K562 (cell line): ENCODE measurements at regions not wholly inside any gene's neighbourhood (a gene's known extent, or its start where the extent isn't known, plus 50 kb on each side); places are given as distances from the start of the nearest gene placed in this dataset.

Source experiments
- ATAC-seq: fragments of 200-7000 bp; cut with Tn5 transposase; 3 replicates; pipeline ENCODE4 v1.9.1; 2020; ENCODE audit warnings: moderate library complexity
- BruUV-seq: library from RNA; stranded (reverse); fragments of 400-500 nt; replicated peaks from 2 replicates; lab custom pipeline; 2021; lab: Mats Ljungman, UMichigan
- CTCF ChIA-PET: fragments of 300-600 bp; formaldehyde crosslinking; extraction: SDS; loops from one replicate; lab custom pipeline; 2021; ENCODE audit warnings: low intra/inter-chr PET ratio; lab: Yijun Ruan, JAX
- POLR2A ChIA-PET: fragments of 300-600, 350-650 bp; sonication (Branson Sonifier 250); formaldehyde crosslinking; extraction: SDS; loops from one replicate; lab custom pipeline; 2021; ENCODE audit warnings: antibody characterized with exemption, inconsistent platforms; lab: Yijun Ruan, JAX
- DNase-seq, 4 experiments: peaks; one replicate each; pipeline versions ENCODE4 v3.0.0 to v3.0.0-alpha.2; 2011 to 2018; ENCODE audit warnings: low spot score in 3 of 4, mixed read lengths in 3 of 4; ENCODE audit errors: extremely low read depth in 1 of 4
- FAIRE-seq: peaks from 2 replicates; lab custom pipeline; 2011; peaks lifted over from hg19 to GRCh38; lab: Jason Lieb, UNC
- H2AFZ ChIP-seq: 2 replicates; pipeline ENCODE4 v1.6.0; 2011; ENCODE audit warnings: low read depth, low read length, control low read depth, inconsistent platforms
- H3K27ac ChIP-seq: fragments of 200-600 bp; 3 replicates; pipeline ENCODE4 v1.8.0; 2011; ENCODE audit warnings: low read depth, mild to moderate bottlenecking, control low read depth, inconsistent platforms, low read length, moderate library complexity, mixed read lengths; ENCODE audit errors: extremely low read depth
- H3K27me3 ChIP-seq, 2 experiments: fragments of 300-600 bp in 1 of 2; 2 replicates in 1 of 2; 3 replicates in 1 of 2; pipeline versions ENCODE4 v1.6.0 to v1.8.0; 2011; ENCODE audit warnings: inconsistent platforms in 2 of 2, low read length in 2 of 2, mild to moderate bottlenecking in 1 of 2, mixed read lengths in 1 of 2, moderate library complexity in 1 of 2; ENCODE audit not compliant: control insufficient read depth in 2 of 2, insufficient read depth in 2 of 2
- H3K36me3 ChIP-seq: fragments of 300-600 bp; 3 replicates; pipeline ENCODE4 v1.8.0; 2011; ENCODE audit warnings: mild to moderate bottlenecking, low read length, inconsistent platforms; ENCODE audit not compliant: control insufficient read depth, insufficient read depth
- H3K4me1 ChIP-seq, 2 experiments: fragments of 200-600 bp in 1 of 2; replicated peaks in 1 of 2; 2 replicates in 1 of 2; 3 replicates in 1 of 2; pipeline versions ENCODE4 v1.5.1 to v1.8.0; 2011; ENCODE audit warnings: inconsistent platforms in 2 of 2, low read length in 2 of 2, mild to moderate bottlenecking in 1 of 2, mixed read lengths in 1 of 2, moderate library complexity in 1 of 2; ENCODE audit not compliant: control insufficient read depth in 2 of 2, insufficient read depth in 2 of 2
- H3K4me2 ChIP-seq: 2 replicates; pipeline ENCODE4 v1.6.1; 2011; ENCODE audit warnings: low read length, control low read depth, inconsistent platforms, mixed read lengths; ENCODE audit not compliant: insufficient read depth
- H3K4me3 ChIP-seq: fragments of 200-600 bp; sonication (generic), shearing (Covaris generic); 2 replicates; pipeline ENCODE4 v1.5.1; 2016; ENCODE audit warnings: control low read depth, inconsistent platforms
- H3K79me2 ChIP-seq: fragments of 200-600 bp; 3 replicates; pipeline ENCODE4 v1.8.0; 2011; ENCODE audit warnings: low read length, inconsistent platforms; ENCODE audit not compliant: control insufficient read depth, insufficient read depth
- H3K9ac ChIP-seq, 2 experiments: 2 replicates each; pipeline versions ENCODE4 v1.6.0 to v1.6.1; 2011; ENCODE audit warnings: low read depth in 2 of 2, low read length in 2 of 2, control low read depth in 1 of 2, inconsistent platforms in 1 of 2, mild to moderate bottlenecking in 1 of 2, mixed read lengths in 1 of 2; ENCODE audit not compliant: insufficient read depth in 1 of 2
- H3K9me1 ChIP-seq: one replicate; pipeline ENCODE4 v1.6.0; 2011; ENCODE audit warnings: inconsistent platforms, mild to moderate bottlenecking, low read length, moderate library complexity; ENCODE audit not compliant: control insufficient read depth, insufficient read depth
- H3K9me3 ChIP-seq: replicated peaks from 2 replicates; pipeline ENCODE4 v1.5.1; 2011; ENCODE audit warnings: low read depth, low read length, inconsistent platforms; ENCODE audit not compliant: control insufficient read depth, insufficient read depth
- H4K20me1 ChIP-seq: replicated peaks from 2 replicates; pipeline ENCODE4 v1.6.1; 2011; ENCODE audit warnings: low read length, inconsistent platforms, mixed read lengths; ENCODE audit not compliant: control insufficient read depth, insufficient read depth
- CHCHD3 ChIP-seq: fragments of 250-450 bp; sonication (Bioruptor Pico); IDR thresholded peaks from 2 replicates; pipeline ENCODE4 v2.1.2; 2022; ENCODE audit warnings: mild to moderate bottlenecking
- ERF ChIP-seq: fragments of 450-650 bp; formaldehyde crosslinking; IDR thresholded peaks from 2 replicates; pipeline ENCODE4 v1.4.0; 2020; ENCODE audit warnings: mild to moderate bottlenecking, mixed read lengths
- MAFK ChIP-seq: IDR thresholded peaks from 2 replicates; pipeline ENCODE4 v1.6.1; 2011; ENCODE audit warnings: low read length, improper control_type of control experiment
- RBM15 ChIP-seq: fragments of 200-400 bp; formaldehyde crosslinking; IDR thresholded peaks from 2 replicates; pipeline ENCODE4 v1.6.1; 2018; ENCODE audit warnings: mild to moderate bottlenecking, low read length, moderate library complexity; ENCODE audit not compliant: insufficient read depth
- SRF ChIP-seq, 2 experiments: fragments of 250-450, 450-650 bp in 1 of 2; sonication (Bioruptor Pico) in 1 of 2; sonication (generic) in 1 of 2; formaldehyde crosslinking; IDR thresholded peaks; 2 replicates each; pipeline versions ENCODE4 v1.5.0 to v1.5.1; 2020 to 2022; ENCODE audit warnings: mild to moderate bottlenecking in 1 of 2, missing genetic modification reagents in 1 of 2
- STAG1 ChIP-seq: sonication (generic); formaldehyde crosslinking; IDR thresholded peaks from 2 replicates; pipeline ENCODE4 v1.5.0; 2020; ENCODE audit warnings: missing genetic modification reagents, borderline replicate concordance
- ZNF12 ChIP-seq: sonication (generic); formaldehyde crosslinking; IDR thresholded peaks from 2 replicates; pipeline ENCODE4 v1.4.0; 2020; ENCODE audit warnings: mild to moderate bottlenecking, missing genetic modification reagents
- ZNF79 ChIP-seq: fragments of 250-450 bp; sonication (Bioruptor Pico); IDR thresholded peaks from 2 replicates; pipeline ENCODE4 v1.4.0; 2020; ENCODE audit warnings: low read depth, mild to moderate bottlenecking, moderate library complexity
- WGBS: fragments of 100-300 bp; shearing (Covaris generic); methylation state at CpG from one replicate; pipeline ENCODE4 v1.1.6; 2016; ENCODE audit warnings: low coverage, mixed read lengths; ENCODE audit not compliant: insufficient coverage; ENCODE audit errors: missing lambda C conversion rate; 5-methylcytosine and 5-hydroxymethylcytosine counted together
- in situ Hi-C: fragments of 300-500 bp; cut with MboI; formaldehyde crosslinking; loops from 4 replicates; pipeline ENCODE4 v1.15.0; 2018; ENCODE audit warnings: inconsistent platforms, mixed read lengths
- intact Hi-C: fragments of 100-400 bp; cut with micrococcal nuclease; formaldehyde crosslinking; loops from 2 replicates; pipeline ENCODE4 v1.14.2; 2022

- Histone ChIP-seq H4K20me1 (no peaks in the 10 kb centered on the region), H3K4me1 (peaks cover 0 to 9% of the 10 kb centered on the region in 2 experiments; a peak in 3 of 5 replicates), H3K4me3 (no peak overlapping the region), H3K9me3 (no peaks in the 10 kb centered on the region), H3K9ac (no peak overlapping the region), H3K27me3 (no peaks in the 10 kb centered on the region), H2AFZ (no peak overlapping the region), H3K36me3 (no peaks in the 10 kb centered on the region), H3K4me2 (no peak overlapping the region), H3K79me2 (no peaks in the 10 kb centered on the region), H3K9me1 (no peaks in the 10 kb centered on the region), H3K27ac (no peak overlapping the region)
- CTCF ChIA-PET, result no interaction called here
- POLR2A ChIA-PET, result no interaction called here
- peak; percentile 67 for FAIRE-seq
- 73% methylated on average over 3 of the region's 3 CpGs for WGBS
- in situ Hi-C loops (no loop called here), intact Hi-C loops (no loop called here)
- ATAC-seq, result no peak
- no peak for DNase-seq
- no peak for TF ChIP-seq SRF (CRISPR knock-in tag; IDR thresholded peaks at IDR 0.05)
- no peak for TF ChIP-seq RBM15
- TF ChIP-seq ZNF12 (CRISPR knock-in tag), result no peak
- no peak for TF ChIP-seq CHCHD3 (CRISPR knock-in tag)
- TF ChIP-seq ERF (CRISPR knock-in tag), result no peak
- no peak for TF ChIP-seq MAFK
- TF ChIP-seq STAG1 (CRISPR knock-in tag), result no peak
- TF ChIP-seq ZNF79 (CRISPR knock-in tag), result no peak
- no TSS peak for BruUV-seq
Observed at GRCh38 chr1:101108111-101108500, 82.5 kb upstream of the DPH5 start.
